SJCRH30 (cell line): ENCODE measurements at regions not wholly inside any gene's neighbourhood (a gene's known extent, or its start where the extent isn't known, plus 50 kb on each side); places are given as distances from the start of the nearest gene placed in this dataset.

Experiments used
- DNase-seq, 2 experiments: peaks; one replicate each; pipeline ENCODE4 v3.0.0-alpha.2; 2015 to 2020
- H3K27ac ChIP-seq: fragments of 250-450 bp; sonication (Bioruptor Pico); 2 replicates; pipeline ENCODE4 v1.5.1; 2020; ENCODE audit warnings: mild to moderate bottlenecking, moderate library complexity
- H3K27me3 ChIP-seq: fragments of 250-450 bp; sonication (Bioruptor Pico); 2 replicates; pipeline ENCODE4 v1.5.1; 2020; ENCODE audit warnings: mild to moderate bottlenecking, moderate library complexity
- H3K36me3 ChIP-seq: fragments of 250-450 bp; sonication (Bioruptor Pico); 2 replicates; pipeline ENCODE4 v1.5.1; 2020; ENCODE audit warnings: mild to moderate bottlenecking, moderate library complexity
- H3K4me1 ChIP-seq: fragments of 250-450 bp; sonication (Bioruptor Pico); 2 replicates; pipeline ENCODE4 v1.5.1; 2020; ENCODE audit warnings: mild to moderate bottlenecking, moderate library complexity
- H3K4me3 ChIP-seq: fragments of 250-450 bp; sonication (Bioruptor Pico); 2 replicates; pipeline ENCODE4 v1.5.1; 2020; ENCODE audit warnings: mild to moderate bottlenecking, moderate library complexity
- H3K9me3 ChIP-seq: fragments of 250-450 bp; sonication (Bioruptor Pico); replicated peaks from 2 replicates; pipeline ENCODE4 v1.5.1; 2020; ENCODE audit warnings: mild to moderate bottlenecking, moderate library complexity

GRCh38 chr13:50085063-50085462 lies 69.8 kb downstream of the KCNRG start:
- Histone ChIP-seq H3K27me3 (no peaks in the 10 kb centered on the region), H3K4me1 (no peaks in the 10 kb centered on the region), H3K36me3 (peaks cover 4% of the 10 kb centered on the region), H3K27ac (no peak overlapping the region), H3K9me3 (no peaks in the 10 kb centered on the region), H3K4me3 (peak overlapping the region; percentile 24)
- peak in 1 of 2 experiments; percentile 66 for DNase-seq

GRCh38 chr13:50089633-50090032 lies 74.4 kb downstream of the KCNRG start:
- no peaks in the 10 kb centered on the region for H3K27me3 ChIP-seq
- H3K4me3 ChIP-seq, result no peak overlapping the region
- no peak overlapping the region for H3K27ac ChIP-seq
- peaks cover under 1% of the 10 kb centered on the region; the same call in 1 of the 2 replicates for H3K36me3 ChIP-seq
- H3K4me1 ChIP-seq, result no peaks in the 10 kb centered on the region
- no peak for DNase-seq
- no peaks in the 10 kb centered on the region for H3K9me3 ChIP-seq

- Histone ChIP-seq H3K27me3 (no peaks in the 10 kb centered on the region), H3K27ac (no peak overlapping the region), H3K36me3 (peaks cover 5% of the 10 kb centered on the region; the same call in 1 of the 2 replicates), H3K4me3 (no peak overlapping the region), H3K9me3 (no peaks in the 10 kb centered on the region), H3K4me1 (no peaks in the 10 kb centered on the region)
- no peak for DNase-seq
Observed at GRCh38 chr13:50090211-50090610, 75.0 kb downstream of the KCNRG start.

DNA sequence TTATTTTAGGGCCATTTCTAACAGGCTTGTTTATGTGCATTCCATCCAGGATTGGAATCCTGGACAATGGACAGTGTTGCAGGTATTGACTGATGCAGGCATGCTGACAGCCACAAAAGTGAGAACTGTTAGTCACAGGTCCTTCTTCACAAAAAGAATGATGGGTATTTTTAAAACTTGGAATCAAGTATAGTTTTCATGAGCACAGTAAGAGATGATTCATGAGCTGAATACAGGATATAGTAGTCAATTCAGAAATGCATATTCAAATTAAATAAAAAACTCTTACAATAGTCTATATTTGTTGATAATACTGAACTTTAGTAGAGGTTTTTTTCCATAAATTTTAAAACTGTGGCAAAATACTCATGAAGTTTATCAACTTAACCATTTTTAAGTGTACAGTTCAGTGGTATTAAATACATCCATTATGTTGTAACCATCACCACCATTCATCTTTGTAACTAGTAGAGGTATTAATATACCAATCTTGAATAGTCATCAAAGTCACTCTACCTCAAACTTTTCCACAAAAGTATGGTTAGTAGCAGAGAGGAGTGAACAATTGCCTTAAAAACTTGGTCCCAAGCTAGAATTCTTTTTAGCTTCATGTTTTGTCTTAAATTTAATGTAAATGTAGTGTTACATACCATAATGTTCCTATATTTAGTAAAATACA lies 79.5 kb downstream of the KCNRG start:
- Histone ChIP-seq H3K36me3 (peaks cover 12% of the 10 kb centered on the region), H3K27ac (no peak overlapping the region), H3K4me3 (no peak overlapping the region), H3K27me3 (no peaks in the 10 kb centered on the region), H3K9me3 (peaks cover 9% of the 10 kb centered on the region; the same call in 1 of the 2 replicates), H3K4me1 (no peaks in the 10 kb centered on the region)
- DNase-seq, result no peak

DNA sequence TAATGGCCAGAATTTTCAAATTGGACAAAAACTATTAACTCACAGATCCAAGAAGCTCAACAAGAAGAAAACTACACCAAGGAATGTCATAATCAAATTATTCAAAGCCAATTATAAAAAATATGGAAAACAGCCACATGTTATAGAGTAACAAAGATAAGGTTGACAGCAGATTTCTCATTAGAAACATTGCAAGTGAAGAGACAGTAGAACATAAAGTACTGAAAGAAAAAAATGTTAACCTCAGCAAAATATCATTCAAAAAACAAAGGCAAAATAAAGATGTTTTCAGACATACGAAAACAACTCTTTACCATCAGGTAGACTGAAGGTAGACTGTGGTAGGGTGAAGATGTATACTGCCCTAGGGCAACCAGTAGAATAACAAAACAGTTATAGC lies 83.4 kb downstream of the KCNRG start:
- H3K9me3 ChIP-seq, result peaks cover 9% of the 10 kb centered on the region; the same call in 1 of the 2 replicates
- no peak overlapping the region for H3K4me3 ChIP-seq
- peaks cover 12% of the 10 kb centered on the region for H3K36me3 ChIP-seq
- DNase-seq, result no peak
- H3K27ac ChIP-seq, result no peak overlapping the region
- H3K4me1 ChIP-seq, result no peaks in the 10 kb centered on the region
- no peaks in the 10 kb centered on the region for H3K27me3 ChIP-seq

DNA sequence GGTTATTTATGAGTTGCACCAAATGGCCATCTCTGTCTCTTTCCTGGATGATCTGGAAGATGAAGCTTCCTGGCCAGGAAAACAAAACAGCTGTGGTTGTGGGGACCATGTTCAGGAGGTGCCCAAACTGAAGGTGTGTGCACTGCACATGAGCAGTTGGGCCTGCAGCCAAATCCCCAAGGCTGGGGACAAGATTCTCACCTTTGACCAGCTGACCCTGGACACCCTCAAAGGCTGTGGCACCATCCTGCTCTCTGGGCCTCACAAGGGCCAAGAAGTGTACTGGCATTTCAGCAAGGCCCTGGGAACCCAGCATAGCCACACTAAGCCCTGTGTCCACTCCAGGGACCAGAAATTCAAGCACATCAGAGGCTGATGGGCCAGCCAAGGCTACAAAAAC lies 84.2 kb downstream of the KCNRG start:
- H3K27ac ChIP-seq, result no peak overlapping the region
- no peak overlapping the region for H3K4me3 ChIP-seq
- H3K27me3 ChIP-seq, result no peaks in the 10 kb centered on the region
- H3K36me3 ChIP-seq, result peaks cover 12% of the 10 kb centered on the region
- no peaks in the 10 kb centered on the region for H3K4me1 ChIP-seq
- peaks cover 9% of the 10 kb centered on the region; the same call in 1 of the 2 replicates for H3K9me3 ChIP-seq
- no peak for DNase-seq

- Histone ChIP-seq H3K4me1 (no peaks in the 10 kb centered on the region), H3K4me3 (no peak overlapping the region), H3K9me3 (peaks cover 9% of the 10 kb centered on the region; the same call in 1 of the 2 replicates), H3K27me3 (no peaks in the 10 kb centered on the region), H3K36me3 (peaks cover 7% of the 10 kb centered on the region; the same call in 1 of the 2 replicates), H3K27ac (no peak overlapping the region)
- DNase-seq, result no peak
Observed at GRCh38 chr13:50101590-50101989, 86.3 kb downstream of the KCNRG start.

DNA sequence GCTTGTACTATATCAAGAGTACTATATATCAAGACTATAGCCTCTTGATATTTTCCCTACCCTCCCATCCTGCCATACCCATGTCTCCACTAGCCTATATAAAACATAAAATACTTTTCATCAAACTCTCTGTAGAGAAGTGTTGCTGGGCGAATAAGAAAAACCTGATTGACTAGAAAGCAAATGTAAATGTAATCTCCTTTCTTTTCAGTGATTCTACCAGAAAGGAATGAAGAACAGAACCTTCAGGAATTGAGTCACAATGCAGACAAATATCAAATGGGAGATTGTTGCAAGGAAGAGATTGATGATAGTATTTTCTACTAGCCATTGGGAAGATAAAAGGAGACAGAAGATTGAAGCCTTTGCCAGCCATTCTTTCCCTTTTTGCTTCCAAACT lies 89.2 kb downstream of the KCNRG start:
- peaks cover under 1% of the 10 kb centered on the region; the same call in 1 of the 2 replicates for H3K36me3 ChIP-seq
- H3K27ac ChIP-seq, result no peak overlapping the region
- H3K4me1 ChIP-seq, result no peaks in the 10 kb centered on the region
- no peaks in the 10 kb centered on the region for H3K9me3 ChIP-seq
- H3K4me3 ChIP-seq, result no peak overlapping the region
- DNase-seq, result no peak
- H3K27me3 ChIP-seq, result no peaks in the 10 kb centered on the region

GRCh38 chr13:50106559-50106958 lies 91.3 kb downstream of the KCNRG start:
- no peak for DNase-seq
- H3K9me3 ChIP-seq, result no peaks in the 10 kb centered on the region
- no peaks in the 10 kb centered on the region for H3K4me1 ChIP-seq
- no peaks in the 10 kb centered on the region for H3K27me3 ChIP-seq
- no peak overlapping the region for H3K4me3 ChIP-seq
- H3K36me3 ChIP-seq, result peaks cover 2% of the 10 kb centered on the region; the same call in 1 of the 2 replicates
- H3K27ac ChIP-seq, result no peak overlapping the region

DNA sequence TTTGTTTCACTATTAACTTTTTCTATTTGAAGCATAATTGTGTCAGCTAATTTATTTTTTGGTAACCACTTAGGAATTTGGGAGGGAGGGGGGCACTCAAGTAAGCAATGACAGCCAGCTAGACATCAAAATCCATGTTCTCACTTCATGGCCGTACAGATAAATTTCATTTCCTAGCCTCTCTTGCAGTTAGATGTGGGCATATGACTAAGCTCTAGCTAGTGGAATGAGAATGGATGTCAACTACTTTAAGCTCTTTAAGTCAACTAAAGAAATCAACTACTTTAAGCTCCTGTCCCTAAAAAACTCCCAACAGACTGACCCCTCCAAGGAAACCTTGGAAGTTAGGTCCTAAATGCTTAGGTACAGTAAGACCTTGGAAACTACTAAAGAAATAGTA lies 92.0 kb downstream of the KCNRG start:
- H3K4me3 ChIP-seq, result no peak overlapping the region
- no peak for DNase-seq
- no peaks in the 10 kb centered on the region for H3K9me3 ChIP-seq
- H3K4me1 ChIP-seq, result no peaks in the 10 kb centered on the region
- H3K27me3 ChIP-seq, result no peaks in the 10 kb centered on the region
- peaks cover 2% of the 10 kb centered on the region; the same call in 1 of the 2 replicates for H3K36me3 ChIP-seq
- no peak overlapping the region for H3K27ac ChIP-seq

GRCh38 chr13:50114961-50115360 lies 99.7 kb downstream of the KCNRG start:
- Histone ChIP-seq H3K4me1 (no peaks in the 10 kb centered on the region), H3K36me3 (peaks cover 2% of the 10 kb centered on the region; the same call in 1 of the 2 replicates), H3K27ac (no peak overlapping the region), H3K4me3 (no peak overlapping the region), H3K27me3 (no peaks in the 10 kb centered on the region), H3K9me3 (no peaks in the 10 kb centered on the region)
- no peak for DNase-seq

DNA sequence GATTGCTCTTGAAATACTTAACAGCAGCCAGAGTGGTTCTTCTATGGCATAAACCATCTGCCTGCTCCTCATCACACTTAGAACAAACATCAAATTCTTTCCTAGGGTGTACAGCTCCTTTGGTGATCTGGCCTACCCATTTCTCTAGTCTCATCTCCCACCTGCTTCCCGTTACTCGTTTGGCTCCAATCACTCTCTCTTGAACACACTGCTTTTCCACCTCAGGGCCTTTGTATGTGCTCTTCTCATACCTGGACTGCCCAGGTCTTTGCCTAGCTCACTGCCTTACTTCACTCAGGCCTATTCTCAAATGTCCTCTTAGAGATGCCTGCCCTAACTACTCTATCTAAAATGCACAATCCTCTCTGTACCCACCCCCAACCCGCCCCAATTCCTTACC lies 100.5 kb downstream of the KCNRG start:
- H3K27ac ChIP-seq, result no peak overlapping the region
- no peaks in the 10 kb centered on the region for H3K9me3 ChIP-seq
- H3K27me3 ChIP-seq, result no peaks in the 10 kb centered on the region
- no peak overlapping the region for H3K4me3 ChIP-seq
- H3K4me1 ChIP-seq, result no peaks in the 10 kb centered on the region
- no peak for DNase-seq
- peaks cover 3% of the 10 kb centered on the region; the same call in 1 of the 2 replicates for H3K36me3 ChIP-seq

DNA sequence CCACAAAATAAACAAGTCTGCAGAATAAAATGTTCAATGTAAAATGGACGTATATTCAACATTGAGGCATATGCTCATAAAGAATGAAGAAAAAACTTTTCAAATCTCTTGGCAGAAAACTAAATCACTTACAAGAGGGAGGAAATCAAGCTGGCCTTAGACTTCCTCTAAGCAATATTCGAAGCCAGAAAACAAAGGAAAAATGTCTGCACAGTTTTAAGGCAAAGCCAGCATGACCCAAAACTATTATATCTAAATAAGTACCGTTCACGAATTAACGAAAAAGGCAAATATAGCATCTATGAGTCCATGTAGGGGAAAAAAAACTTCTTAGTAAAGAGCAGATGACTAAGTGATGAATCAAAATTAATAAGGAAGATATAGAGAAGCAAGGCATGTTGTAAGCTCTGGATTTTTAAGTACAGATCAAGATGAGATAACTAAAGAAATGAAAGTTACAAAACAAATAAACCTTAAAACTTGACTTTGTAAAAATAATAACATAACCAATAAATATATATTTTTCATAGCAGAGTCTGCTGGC lies 101.3 kb downstream of the KCNRG start:
- H3K27ac ChIP-seq, result no peak overlapping the region
- no peaks in the 10 kb centered on the region for H3K4me1 ChIP-seq
- DNase-seq, result no peak
- H3K9me3 ChIP-seq, result no peaks in the 10 kb centered on the region
- no peak overlapping the region for H3K4me3 ChIP-seq
- peaks cover 3% of the 10 kb centered on the region; the same call in 1 of the 2 replicates for H3K36me3 ChIP-seq
- H3K27me3 ChIP-seq, result no peaks in the 10 kb centered on the region

DNA sequence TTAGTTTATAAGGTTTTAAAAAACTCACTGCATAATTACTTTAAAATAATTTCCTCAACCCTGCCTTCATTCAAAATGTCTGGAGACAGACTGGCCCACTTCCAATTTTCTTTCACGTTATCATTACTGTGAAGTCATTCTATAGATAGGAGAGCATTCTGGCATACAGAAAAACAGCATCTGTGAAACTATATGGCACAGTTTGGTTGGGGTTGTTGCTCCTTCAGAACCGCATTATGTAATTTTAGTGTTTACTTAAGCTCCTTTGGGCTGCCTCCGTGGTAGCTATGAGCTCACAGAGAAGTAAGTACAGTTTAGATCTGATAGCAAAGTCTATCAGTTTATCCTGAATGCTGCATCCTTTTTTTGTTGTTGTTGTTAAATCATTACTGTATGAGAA lies 104.3 kb downstream of the KCNRG start:
- no peak overlapping the region for H3K27ac ChIP-seq
- 0 out of 2 replicates have a peak, but pooled peaks cover 3% of the 10 kb centered on the region for H3K36me3 ChIP-seq
- no peak overlapping the region for H3K4me3 ChIP-seq
- H3K4me1 ChIP-seq, result no peaks in the 10 kb centered on the region
- H3K9me3 ChIP-seq, result no peaks in the 10 kb centered on the region
- DNase-seq, result no peak
- H3K27me3 ChIP-seq, result no peaks in the 10 kb centered on the region

DNA sequence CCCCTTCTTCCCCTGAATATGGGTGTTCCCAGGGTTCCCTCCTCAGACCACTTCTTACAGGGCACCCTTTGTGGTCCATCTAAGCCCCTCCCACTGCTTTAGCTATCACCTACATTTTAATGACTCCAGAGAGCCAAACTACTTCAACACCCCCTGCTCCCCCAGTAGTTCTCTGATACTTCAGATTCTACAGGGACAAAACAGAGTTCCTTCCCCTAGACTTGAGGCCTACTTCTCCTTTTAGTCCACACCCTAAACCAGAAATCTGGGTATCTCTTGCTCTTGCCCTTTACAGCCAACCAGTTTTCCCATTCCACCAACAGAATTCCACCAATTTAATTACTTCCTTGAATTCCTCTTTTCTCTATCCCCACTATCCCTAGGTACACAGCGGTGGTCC lies 107.2 kb downstream of the KCNRG start:
- Histone ChIP-seq H3K27ac (no peak overlapping the region), H3K4me1 (no peaks in the 10 kb centered on the region), H3K9me3 (no peaks in the 10 kb centered on the region), H3K4me3 (no peak overlapping the region), H3K36me3 (0 out of 2 replicates have a peak, but pooled peaks cover 3% of the 10 kb centered on the region), H3K27me3 (no peaks in the 10 kb centered on the region)
- no peak for DNase-seq
